RWPE2 (cell line): ENCODE measurements at regions not wholly inside any gene's neighbourhood (a gene's known extent, or its start where the extent isn't known, plus 50 kb on each side); places are given as distances from the start of the nearest gene placed in this dataset.

Source experiments
- ATAC-seq: fragments of 200-7000 bp; cut with Tn5 transposase; 3 replicates; pipeline ENCODE4 v1.9.1; 2021; ENCODE audit warnings: low read depth
- DNase-seq: peaks from one replicate; pipeline ENCODE4 v3.0.0-alpha.2; 2020; ENCODE audit warnings: low spot score
- H3K27ac ChIP-seq: fragments of 450-650 bp; 2 replicates; pipeline ENCODE4 v1.5.1; 2017; ENCODE audit warnings: mild to moderate bottlenecking; ENCODE audit not compliant: poor library complexity, severe bottlenecking
- H3K27me3 ChIP-seq: fragments of 250-450 bp; sonication (Bioruptor Pico); 2 replicates; pipeline ENCODE4 v1.5.1; 2021; ENCODE audit warnings: mild to moderate bottlenecking, moderate library complexity; ENCODE audit not compliant: insufficient read depth, poor library complexity, severe bottlenecking
- H3K36me3 ChIP-seq: fragments of 250-450 bp; sonication (Bioruptor Pico); 2 replicates; pipeline ENCODE4 v1.5.1; 2020; ENCODE audit warnings: low read depth, mild to moderate bottlenecking, moderate library complexity
- H3K4me1 ChIP-seq: fragments of 250-450 bp; sonication (Bioruptor Pico); 2 replicates; pipeline ENCODE4 v1.5.1; 2021; ENCODE audit warnings: mild to moderate bottlenecking, moderate library complexity; ENCODE audit not compliant: insufficient read depth, poor library complexity, severe bottlenecking
- H3K4me3 ChIP-seq: fragments of 250-450 bp; sonication (Bioruptor Pico); 2 replicates; pipeline ENCODE4 v1.5.1; 2021; ENCODE audit warnings: mild to moderate bottlenecking, moderate library complexity; ENCODE audit not compliant: severe bottlenecking
- H3K9me3 ChIP-seq: fragments of 250-450 bp; sonication (Bioruptor Pico); 2 replicates; pipeline ENCODE4 v1.5.1; 2021; ENCODE audit warnings: mild to moderate bottlenecking, moderate library complexity; ENCODE audit not compliant: severe bottlenecking
- TF ChIP-seq, protein P1 (sequence below): fragments of 450-650 bp; IDR thresholded peaks from one replicate; pipeline ENCODE4 v1.5.1; 2017; ENCODE audit warnings: mild to moderate bottlenecking, moderate library complexity; ENCODE audit not compliant: poor library complexity, severe bottlenecking

DNA sequence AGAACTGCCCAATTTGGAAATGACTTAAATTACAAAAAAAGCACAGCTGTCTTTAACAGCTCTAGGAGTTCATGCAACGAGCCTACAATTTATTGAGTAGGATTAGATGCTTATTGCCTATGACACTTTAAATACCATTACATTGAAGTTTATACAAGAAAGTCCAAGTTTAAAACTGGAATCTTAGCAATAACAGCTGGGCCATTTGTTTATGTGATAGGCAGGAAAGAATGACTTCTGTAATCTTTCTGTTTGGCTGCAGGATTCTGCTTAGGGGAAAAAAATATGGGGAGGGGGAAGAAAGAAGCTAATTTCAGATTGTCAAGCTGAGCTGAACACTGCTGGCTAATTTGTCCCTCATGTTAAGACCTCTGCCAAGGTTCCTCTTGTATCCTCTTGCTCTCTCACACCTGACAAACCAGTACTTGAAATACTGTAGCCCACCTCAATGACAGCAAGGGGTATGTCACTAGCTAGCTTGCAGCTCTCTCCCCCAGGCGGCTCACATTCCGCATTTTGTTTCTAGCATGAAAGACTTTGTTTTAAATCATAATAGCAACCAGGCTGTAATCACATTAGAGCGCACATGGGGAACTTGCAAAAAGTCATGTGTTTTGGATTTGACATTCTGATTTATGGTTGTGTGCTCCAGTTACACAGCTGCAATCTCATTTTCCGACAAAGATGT is 384.8 kb downstream of the BMP4 start:
- Histone ChIP-seq H3K27ac (no peak overlapping the region), H3K9me3 (no peaks in the 10 kb centered on the region), H3K27me3 (no peaks in the 10 kb centered on the region), H3K4me1 (no peaks in the 10 kb centered on the region), H3K4me3 (no peak overlapping the region), H3K36me3 (no peaks in the 10 kb centered on the region)
- no peak for ATAC-seq
- DNase-seq, result no peak
- TF ChIP-seq, protein P1, sequence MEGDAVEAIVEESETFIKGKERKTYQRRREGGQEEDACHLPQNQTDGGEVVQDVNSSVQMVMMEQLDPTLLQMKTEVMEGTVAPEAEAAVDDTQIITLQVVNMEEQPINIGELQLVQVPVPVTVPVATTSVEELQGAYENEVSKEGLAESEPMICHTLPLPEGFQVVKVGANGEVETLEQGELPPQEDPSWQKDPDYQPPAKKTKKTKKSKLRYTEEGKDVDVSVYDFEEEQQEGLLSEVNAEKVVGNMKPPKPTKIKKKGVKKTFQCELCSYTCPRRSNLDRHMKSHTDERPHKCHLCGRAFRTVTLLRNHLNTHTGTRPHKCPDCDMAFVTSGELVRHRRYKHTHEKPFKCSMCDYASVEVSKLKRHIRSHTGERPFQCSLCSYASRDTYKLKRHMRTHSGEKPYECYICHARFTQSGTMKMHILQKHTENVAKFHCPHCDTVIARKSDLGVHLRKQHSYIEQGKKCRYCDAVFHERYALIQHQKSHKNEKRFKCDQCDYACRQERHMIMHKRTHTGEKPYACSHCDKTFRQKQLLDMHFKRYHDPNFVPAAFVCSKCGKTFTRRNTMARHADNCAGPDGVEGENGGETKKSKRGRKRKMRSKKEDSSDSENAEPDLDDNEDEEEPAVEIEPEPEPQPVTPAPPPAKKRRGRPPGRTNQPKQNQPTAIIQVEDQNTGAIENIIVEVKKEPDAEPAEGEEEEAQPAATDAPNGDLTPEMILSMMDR, result no peak

DNA sequence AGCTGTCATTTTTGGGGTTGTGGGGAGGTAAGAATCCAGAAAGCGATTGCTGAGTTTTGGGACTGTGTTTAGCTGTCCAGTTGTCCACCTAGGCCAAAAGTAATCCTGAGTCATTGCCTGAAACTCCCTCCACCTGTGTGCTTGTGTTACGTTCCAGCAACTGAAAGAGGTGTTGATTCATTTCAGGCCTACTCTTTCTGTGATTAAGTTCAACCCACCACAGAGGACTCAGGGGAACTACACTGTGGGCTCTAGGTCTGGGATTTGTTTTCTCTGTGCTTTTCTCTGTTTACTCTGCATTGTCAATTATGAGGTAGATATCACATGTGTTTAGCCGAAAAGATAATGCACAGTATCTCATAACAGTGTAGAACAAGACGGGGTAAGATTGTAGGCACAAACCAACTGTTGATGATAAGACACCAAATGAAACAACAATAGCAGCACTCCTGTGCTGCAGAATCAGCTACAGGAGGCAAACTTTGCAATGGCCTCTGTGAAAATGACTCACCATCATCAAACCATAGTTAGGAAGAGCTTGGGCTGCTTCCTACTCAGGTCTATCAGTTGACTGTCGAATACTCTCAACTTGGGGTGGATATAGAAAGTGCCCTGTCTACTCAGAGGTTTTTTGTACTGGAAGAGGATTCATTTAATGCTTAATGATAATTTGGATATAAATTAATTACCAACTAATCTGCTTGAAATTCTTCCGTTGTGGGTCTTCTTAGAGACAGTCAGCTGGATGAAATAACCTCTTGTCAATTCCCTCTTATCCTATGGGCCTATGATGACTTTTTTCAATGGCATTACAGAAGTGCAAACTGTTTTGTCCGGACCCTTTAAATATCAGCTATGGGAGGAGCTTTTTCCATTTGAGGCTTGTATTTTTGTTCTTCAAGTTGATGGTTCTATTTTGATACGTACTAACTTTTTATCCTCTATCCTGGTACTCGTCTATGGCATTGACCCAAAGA is 385.9 kb downstream of the BMP4 start:
- no peaks in the 10 kb centered on the region for H3K36me3 ChIP-seq
- no peak overlapping the region for H3K27ac ChIP-seq
- H3K9me3 ChIP-seq, result no peaks in the 10 kb centered on the region
- no peak overlapping the region for H3K4me3 ChIP-seq
- ATAC-seq (no peak), DNase-seq (no peak)
- TF ChIP-seq, protein P1, result no peak
- no peaks in the 10 kb centered on the region for H3K4me1 ChIP-seq
- H3K27me3 ChIP-seq, result peaks cover 3% of the 10 kb centered on the region

DNA sequence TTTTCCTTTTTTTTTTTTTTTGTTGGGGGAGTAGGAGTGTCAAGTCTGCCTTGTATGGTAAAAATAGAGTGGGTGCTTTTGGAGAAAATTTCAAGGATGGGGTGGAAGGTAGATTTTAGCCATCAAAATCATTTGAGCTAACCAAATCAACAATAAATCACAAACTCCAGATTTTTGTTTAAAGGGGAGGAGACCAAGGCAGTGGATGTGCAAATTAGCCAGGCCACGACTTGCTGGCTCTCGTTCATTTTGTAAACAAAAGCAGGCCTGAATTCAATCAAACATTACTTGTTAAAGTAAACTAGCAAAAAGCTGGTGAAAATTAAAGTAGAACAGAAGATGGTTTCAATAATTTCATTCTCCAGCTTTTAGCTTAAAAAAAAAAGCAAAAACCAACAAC is 387.2 kb downstream of the BMP4 start:
- no peaks in the 10 kb centered on the region for H3K36me3 ChIP-seq
- H3K27me3 ChIP-seq, result peaks cover 5% of the 10 kb centered on the region
- H3K4me1 ChIP-seq, result no peaks in the 10 kb centered on the region
- ATAC-seq (no peak), DNase-seq (no peak)
- H3K27ac ChIP-seq, result no peak overlapping the region
- no peaks in the 10 kb centered on the region for H3K9me3 ChIP-seq
- no peak overlapping the region for H3K4me3 ChIP-seq
- TF ChIP-seq, protein P1, result no peak

DNA sequence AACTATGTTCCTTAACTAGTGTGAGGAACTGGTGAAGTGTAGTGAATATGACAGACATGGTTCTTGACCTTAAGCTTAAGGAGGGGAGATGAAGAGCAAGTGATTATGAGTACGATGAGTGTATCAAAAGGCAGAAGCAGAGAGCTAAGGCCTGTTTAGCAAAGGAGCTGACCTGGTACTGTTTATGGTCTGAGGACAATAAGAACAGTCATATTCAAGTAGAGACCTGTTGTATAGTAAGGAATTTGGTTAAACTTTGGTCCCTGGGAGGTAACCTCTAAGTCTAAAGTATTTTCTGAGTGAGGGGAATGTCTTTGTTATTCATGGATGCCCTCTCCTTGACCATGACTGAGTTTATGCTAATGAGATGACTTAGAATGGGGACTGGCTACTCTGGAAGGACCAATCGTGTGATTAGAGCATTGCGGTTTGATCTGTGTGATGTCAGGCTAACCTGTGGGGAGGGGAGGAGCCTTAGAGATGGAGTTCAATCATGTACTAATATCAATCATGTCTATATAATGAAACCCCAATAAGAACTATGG is 389.3 kb downstream of the BMP4 start:
- TF ChIP-seq, protein P1, result no peak
- Histone ChIP-seq H3K36me3 (no peaks in the 10 kb centered on the region), H3K9me3 (peaks cover 6% of the 10 kb centered on the region), H3K4me3 (no peak overlapping the region), H3K4me1 (no peaks in the 10 kb centered on the region), H3K27me3 (peaks cover 5% of the 10 kb centered on the region), H3K27ac (no peak overlapping the region)
- peak; percentile 23; the same call in 1 of the 3 replicates for ATAC-seq
- DNase-seq, result no peak
